GM23248 (cell line): ENCODE measurements at regions not wholly inside any gene's neighbourhood (a gene's known extent, or its start where the extent isn't known, plus 50 kb on each side); places are given as distances from the start of the nearest gene placed in this dataset.

ENCODE experiments used
- EZH2 ChIP-seq: fragments of 200-600 bp; sonication (generic); IDR thresholded peaks from 2 replicates; pipeline ENCODE4 v1.6.1; 2018; ENCODE audit warnings: antibody characterized with exemption, mild to moderate bottlenecking; ENCODE audit not compliant: insufficient read depth, poor library complexity, severe bottlenecking
- EZH2phosphoT487 ChIP-seq: fragments of 200-600 bp; sonication (generic); IDR thresholded peaks from 2 replicates; pipeline ENCODE4 v1.6.1; 2018; ENCODE audit warnings: antibody characterized with exemption, moderate library complexity, mild to moderate bottlenecking, low read depth; ENCODE audit not compliant: insufficient read depth

DNA sequence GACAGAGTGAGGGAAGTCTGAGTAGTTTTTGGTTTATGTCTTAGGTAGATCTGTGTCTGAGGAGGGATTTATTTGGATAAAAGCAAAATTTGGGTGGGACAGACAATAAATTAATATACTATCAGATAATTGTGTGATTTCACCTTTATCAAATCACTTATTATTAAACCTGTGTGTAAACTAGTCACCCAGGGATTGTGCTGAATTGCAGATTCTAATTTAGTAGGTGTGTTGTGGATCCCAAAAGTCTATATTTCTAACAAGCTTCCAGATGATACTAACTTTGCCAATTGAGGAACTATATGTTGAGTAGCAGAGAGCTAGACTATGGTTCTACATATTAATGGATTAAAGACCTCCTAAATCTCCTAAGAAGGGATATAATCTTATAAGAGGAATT is 978.5 kb upstream of the FBXO33 start:
- TF ChIP-seq EZH2 (no peak), EZH2phosphoT487 (no peak)
